Loucy (cell line): ENCODE measurements at regions not wholly inside any gene's neighbourhood (a gene's known extent, or its start where the extent isn't known, plus 50 kb on each side); places are given as distances from the start of the nearest gene placed in this dataset.

Source experiments
- H2AFZ ChIP-seq: fragments of 200-600 bp; sonication (generic); 2 replicates; pipeline ENCODE4 v1.6.0; 2016; ENCODE audit warnings: antibody characterized with exemption, mild to moderate bottlenecking, low read length, moderate library complexity
- H3F3A ChIP-seq: fragments of 200-600 bp; 2 replicates; pipeline ENCODE4 v1.6.0; 2016; ENCODE audit warnings: antibody characterized with exemption, low read depth, mild to moderate bottlenecking
- H3K27me3 ChIP-seq: fragments of 200-600 bp; sonication (generic); 2 replicates; pipeline ENCODE4 v1.6.1; 2014; ENCODE audit warnings: low read length, mild to moderate bottlenecking; ENCODE audit not compliant: insufficient read depth, poor library complexity, severe bottlenecking
- H3K36me3 ChIP-seq: fragments of 200-600 bp; sonication (generic); 2 replicates; pipeline ENCODE4 v1.6.1; 2016; ENCODE audit warnings: low read length; ENCODE audit not compliant: insufficient read depth
- H3K4me1 ChIP-seq: fragments of 200-600 bp; sonication (generic); 2 replicates; pipeline ENCODE4 v1.5.1; 2014; ENCODE audit warnings: low read length, mild to moderate bottlenecking; ENCODE audit not compliant: insufficient read depth, poor library complexity, severe bottlenecking
- H3K4me2 ChIP-seq: fragments of 200-600 bp; sonication (generic); 2 replicates; pipeline ENCODE4 v1.6.0; 2014; ENCODE audit warnings: antibody characterized with exemption, low read length, low read depth, mild to moderate bottlenecking; ENCODE audit not compliant: poor library complexity, severe bottlenecking
- H3K4me3 ChIP-seq: fragments of 200-600 bp; sonication (generic); 2 replicates; pipeline ENCODE4 v1.5.1; 2014; ENCODE audit warnings: low read length, mild to moderate bottlenecking, mixed read lengths; ENCODE audit not compliant: poor library complexity, severe bottlenecking
- H3K79me2 ChIP-seq: fragments of 200-600 bp; sonication (generic); 2 replicates; pipeline ENCODE4 v1.6.1; 2014; ENCODE audit warnings: low read length; ENCODE audit not compliant: insufficient read depth
- H3K9ac ChIP-seq: fragments of 200-600 bp; sonication (generic); 2 replicates; pipeline ENCODE4 v1.6.0; 2014; ENCODE audit warnings: mild to moderate bottlenecking, low read depth, low read length, moderate library complexity; ENCODE audit not compliant: poor library complexity, severe bottlenecking
- H3K9me2 ChIP-seq: fragments of 200-600 bp; sonication (generic); replicated peaks from 2 replicates; pipeline ENCODE4 v1.6.1; 2016; ENCODE audit warnings: low read depth, low read length, mixed read lengths
- H3K9me3 ChIP-seq: fragments of 200-600 bp; sonication (generic); 2 replicates; pipeline ENCODE4 v1.6.1; 2014; ENCODE audit warnings: mild to moderate bottlenecking, antibody characterized with exemption, low read length, low read depth; ENCODE audit not compliant: insufficient read depth
- H4K20me1 ChIP-seq: fragments of 200-600 bp; sonication (generic); 2 replicates; pipeline ENCODE4 v1.6.0; 2014; ENCODE audit warnings: antibody characterized with exemption, low read length, mild to moderate bottlenecking; ENCODE audit not compliant: insufficient read depth, poor library complexity, severe bottlenecking
- CTCF ChIP-seq: fragments of 200-600 bp; sonication (generic); conservative IDR thresholded peaks from 2 replicates; pipeline ENCODE4 v1.5.1; 2014; ENCODE audit warnings: mild to moderate bottlenecking, antibody characterized with exemption, low read length
- EZH2phosphoT487 ChIP-seq: fragments of 200-600 bp; IDR thresholded peaks from 2 replicates; pipeline ENCODE4 v1.6.1; 2018; ENCODE audit warnings: antibody characterized with exemption, mild to moderate bottlenecking, moderate library complexity, borderline replicate concordance

GRCh38 chr10:78761311-78761781 lies 307.4 kb upstream of the ZMIZ1 start:
- no peak overlapping the region for H3K4me2 ChIP-seq
- H3K9ac ChIP-seq: no peak overlapping the region

GRCh38 chr10:78762086-78762630 lies 306.6 kb upstream of the ZMIZ1 start:
- TF ChIP-seq CTCF (no peak), EZH2phosphoT487 (no peak)
- Histone ChIP-seq H3K79me2 (no peaks in the 10 kb centered on the region), H4K20me1 (no peaks in the 10 kb centered on the region), H3K9me2 (no peaks in the 10 kb centered on the region), H3F3A (no peaks in the 10 kb centered on the region), H3K9me3 (no peaks in the 10 kb centered on the region), H3K36me3 (no peaks in the 10 kb centered on the region), H3K4me2 (no peak overlapping the region), H2AFZ (no peak overlapping the region), H3K4me3 (no peak overlapping the region), H3K4me1 (peaks cover under 1% of the 10 kb centered on the region), H3K27me3 (no peaks in the 10 kb centered on the region), H3K9ac (no peak overlapping the region)

More at GRCh38 chr10:78761311-78761781, 307.4 kb upstream of the ZMIZ1 start:
- H3F3A ChIP-seq: no peaks in the 10 kb centered on the region
- no peak overlapping the region for H2AFZ ChIP-seq
- TF ChIP-seq CTCF (no peak), EZH2phosphoT487 (no peak)
- H3K79me2 ChIP-seq: no peaks in the 10 kb centered on the region
- H3K27me3 ChIP-seq: no peaks in the 10 kb centered on the region
- H3K36me3 ChIP-seq: no peaks in the 10 kb centered on the region
- H3K9me2 ChIP-seq: no peaks in the 10 kb centered on the region
- H3K4me3 ChIP-seq: no peak overlapping the region
- no peaks in the 10 kb centered on the region for H4K20me1 ChIP-seq
- peaks cover 9% of the 10 kb centered on the region for H3K4me1 ChIP-seq
- no peaks in the 10 kb centered on the region for H3K9me3 ChIP-seq

DNA sequence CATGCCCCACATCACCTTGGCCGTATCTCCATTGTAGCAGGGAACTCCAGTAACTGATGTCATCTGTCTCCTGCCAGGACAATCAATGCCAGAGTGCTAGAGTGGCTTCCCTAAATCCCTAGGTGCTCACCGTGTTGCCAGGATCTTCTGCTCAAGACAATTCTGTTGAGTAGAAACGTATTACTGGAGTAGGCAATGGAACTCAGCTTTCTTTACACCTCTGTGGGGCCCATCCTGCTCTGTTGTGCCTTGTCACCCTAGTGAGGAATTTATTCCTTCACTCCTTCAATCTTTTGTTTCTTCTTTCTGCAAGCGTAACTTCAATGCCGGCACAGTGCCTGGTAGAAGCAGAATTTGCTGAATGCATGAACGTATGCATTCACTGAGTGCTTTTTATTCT lies 305.5 kb upstream of the ZMIZ1 start:
- H3K4me3 ChIP-seq: no peak overlapping the region
- no peaks in the 10 kb centered on the region for H3K9me2 ChIP-seq

More for the DNA sequence above, 305.5 kb upstream of the ZMIZ1 start:
- Histone ChIP-seq H4K20me1 (no peaks in the 10 kb centered on the region), H3K36me3 (no peaks in the 10 kb centered on the region), H3K27me3 (no peaks in the 10 kb centered on the region), H2AFZ (no peak overlapping the region), H3K9ac (no peak overlapping the region), H3F3A (no peaks in the 10 kb centered on the region), H3K79me2 (no peaks in the 10 kb centered on the region), H3K4me1 (no peaks in the 10 kb centered on the region), H3K4me2 (no peak overlapping the region), H3K9me3 (no peaks in the 10 kb centered on the region)
- TF ChIP-seq CTCF (no peak), EZH2phosphoT487 (no peak)
